ENCODE measurements at regions not wholly inside any gene's neighbourhood (a gene's known extent, or its start where the extent isn't known, plus 50 kb on each side); places are given as distances from the start of the nearest gene placed in this dataset.

- TF ChIP-seq TOX (CRISPR knock-in tag; IDR thresholded peaks at IDR 0.05; ENCODE audit: borderline replicate concordance) (no peak), ZFP3 (CRISPR knock-in tag; IDR thresholded peaks at IDR 0.05) (no peak), ZNF8 (CRISPR knock-in tag; IDR thresholded peaks at IDR 0.05) (no peak), ZFP30 (CRISPR knock-in tag; IDR thresholded peaks at IDR 0.05) (no peak)
- TF ChIP-seq, protein P1, sequence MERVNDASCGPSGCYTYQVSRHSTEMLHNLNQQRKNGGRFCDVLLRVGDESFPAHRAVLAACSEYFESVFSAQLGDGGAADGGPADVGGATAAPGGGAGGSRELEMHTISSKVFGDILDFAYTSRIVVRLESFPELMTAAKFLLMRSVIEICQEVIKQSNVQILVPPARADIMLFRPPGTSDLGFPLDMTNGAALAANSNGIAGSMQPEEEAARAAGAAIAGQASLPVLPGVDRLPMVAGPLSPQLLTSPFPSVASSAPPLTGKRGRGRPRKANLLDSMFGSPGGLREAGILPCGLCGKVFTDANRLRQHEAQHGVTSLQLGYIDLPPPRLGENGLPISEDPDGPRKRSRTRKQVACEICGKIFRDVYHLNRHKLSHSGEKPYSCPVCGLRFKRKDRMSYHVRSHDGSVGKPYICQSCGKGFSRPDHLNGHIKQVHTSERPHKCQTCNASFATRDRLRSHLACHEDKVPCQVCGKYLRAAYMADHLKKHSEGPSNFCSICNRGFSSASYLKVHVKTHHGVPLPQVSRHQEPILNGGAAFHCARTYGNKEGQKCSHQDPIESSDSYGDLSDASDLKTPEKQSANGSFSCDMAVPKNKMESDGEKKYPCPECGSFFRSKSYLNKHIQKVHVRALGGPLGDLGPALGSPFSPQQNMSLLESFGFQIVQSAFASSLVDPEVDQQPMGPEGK (CRISPR knock-in tag; IDR thresholded peaks at IDR 0.05; ENCODE audit: borderline replicate concordance), result no peak
- TF ChIP-seq, protein P2, sequence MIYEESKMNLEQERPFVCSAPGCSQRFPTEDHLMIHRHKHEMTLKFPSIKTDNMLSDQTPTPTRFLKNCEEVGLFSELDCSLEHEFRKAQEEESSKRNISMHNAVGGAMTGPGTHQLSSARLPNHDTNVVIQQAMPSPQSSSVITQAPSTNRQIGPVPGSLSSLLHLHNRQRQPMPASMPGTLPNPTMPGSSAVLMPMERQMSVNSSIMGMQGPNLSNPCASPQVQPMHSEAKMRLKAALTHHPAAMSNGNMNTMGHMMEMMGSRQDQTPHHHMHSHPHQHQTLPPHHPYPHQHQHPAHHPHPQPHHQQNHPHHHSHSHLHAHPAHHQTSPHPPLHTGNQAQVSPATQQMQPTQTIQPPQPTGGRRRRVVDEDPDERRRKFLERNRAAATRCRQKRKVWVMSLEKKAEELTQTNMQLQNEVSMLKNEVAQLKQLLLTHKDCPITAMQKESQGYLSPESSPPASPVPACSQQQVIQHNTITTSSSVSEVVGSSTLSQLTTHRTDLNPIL (CRISPR knock-in tag; IDR thresholded peaks at IDR 0.05; ENCODE audit: low read depth), result no peak
Measured at GRCh38 chr15:87300146-87300545, 956.4 kb downstream of the NTRK3 start.

Data from SK-N-SH treated with all-trans-retinoic acid at 6 μM for 48 hours (cell line).